ENCODE measurements at regions not wholly inside any gene's neighbourhood (a gene's known extent, or its start where the extent isn't known, plus 50 kb on each side); places are given as distances from the start of the nearest gene placed in this dataset.

- Histone ChIP-seq H3K36me3 (no peaks in the 10 kb centered on the region), H3K27me3 (no peaks in the 10 kb centered on the region), H3K9me3 (no peaks in the 10 kb centered on the region), H3K4me3 (no peak overlapping the region)
- DNase-seq, result no peak
These were observed 179.1 kb upstream of the NDST4 start for GRCh38 chr4:115292320-115293092.

DNA sequence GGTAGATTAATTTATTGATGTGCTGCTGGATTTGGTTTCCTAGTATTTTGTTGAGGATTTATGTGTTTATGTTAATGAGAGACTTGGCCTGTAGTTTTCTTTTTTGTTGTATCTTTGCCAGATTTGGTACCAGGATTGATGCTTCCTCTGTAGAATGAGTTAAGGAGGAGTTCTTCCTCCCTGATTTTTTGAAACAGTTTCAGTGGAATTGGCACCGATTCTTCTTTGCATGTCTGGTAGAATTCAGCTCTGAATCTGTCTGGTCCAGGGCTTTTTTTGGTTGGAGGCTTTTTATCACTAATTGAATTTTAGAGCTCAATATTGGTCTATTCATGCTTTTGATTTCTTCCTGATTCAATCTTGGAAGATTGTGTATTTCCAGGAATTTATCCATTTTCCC, 174.0 kb upstream of the NDST4 start:
- Histone ChIP-seq H3K36me3 (no peaks in the 10 kb centered on the region), H3K27me3 (no peaks in the 10 kb centered on the region), H3K9me3 (no peaks in the 10 kb centered on the region), H3K4me3 (no peak overlapping the region)
- DNase-seq, result no peak

- Histone ChIP-seq H3K4me3 (no peak overlapping the region), H3K9me3 (no peaks in the 10 kb centered on the region), H3K36me3 (no peaks in the 10 kb centered on the region), H3K27me3 (no peaks in the 10 kb centered on the region)
- no peak for DNase-seq
These were observed 165.9 kb upstream of the NDST4 start for GRCh38 chr4:115279330-115279729.

DNA sequence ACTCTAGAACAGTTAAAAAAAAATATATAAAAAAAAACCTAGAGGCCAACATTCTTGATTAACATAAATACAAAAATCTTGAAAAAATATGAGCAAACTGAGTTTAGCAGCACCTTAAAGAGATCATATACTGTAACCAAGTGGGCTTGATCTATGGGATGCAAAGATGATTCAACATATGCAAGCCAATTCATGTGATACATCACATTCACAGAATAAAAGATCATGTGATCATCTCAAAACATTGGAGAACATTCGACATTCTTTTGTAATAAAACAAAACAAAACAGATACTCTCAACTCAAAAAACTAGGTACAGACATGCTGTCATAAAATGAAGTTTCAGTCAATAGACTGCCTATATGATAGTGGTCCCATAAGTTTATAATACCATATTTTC, 165.4 kb upstream of the NDST4 start:
- DNase-seq, result no peak
- Histone ChIP-seq H3K9me3 (no peaks in the 10 kb centered on the region), H3K27me3 (no peaks in the 10 kb centered on the region), H3K36me3 (no peaks in the 10 kb centered on the region), H3K4me3 (no peak overlapping the region)

- Histone ChIP-seq H3K36me3 (no peaks in the 10 kb centered on the region), H3K9me3 (no peaks in the 10 kb centered on the region), H3K27me3 (no peaks in the 10 kb centered on the region), H3K4me3 (no peak overlapping the region)
- DNase-seq, result no peak
These were observed 162.2 kb upstream of the NDST4 start for GRCh38 chr4:115275615-115276014.

DNA sequence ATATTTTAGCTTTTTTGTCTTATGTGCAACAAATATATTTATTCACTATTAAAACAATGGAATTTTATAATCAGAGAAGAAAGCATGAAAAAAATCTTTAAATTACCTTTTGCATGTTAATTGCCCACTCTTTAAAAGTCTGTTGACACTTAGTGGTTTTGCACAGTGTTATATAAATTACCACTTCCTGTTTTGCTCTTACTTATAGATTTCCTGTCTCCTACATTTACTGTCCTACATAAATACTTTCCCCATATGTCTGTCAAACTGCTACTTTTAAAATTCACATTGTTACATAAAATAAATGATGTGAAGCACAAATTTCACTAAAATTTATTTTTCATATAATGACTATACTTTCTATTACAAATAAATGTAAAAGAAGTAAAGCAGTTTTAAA, 161.1 kb upstream of the NDST4 start:
- H3K27me3 ChIP-seq, result no peaks in the 10 kb centered on the region
- no peak overlapping the region for H3K4me3 ChIP-seq
- DNase-seq, result no peak
- H3K9me3 ChIP-seq, result no peaks in the 10 kb centered on the region
- H3K36me3 ChIP-seq, result no peaks in the 10 kb centered on the region

DNA sequence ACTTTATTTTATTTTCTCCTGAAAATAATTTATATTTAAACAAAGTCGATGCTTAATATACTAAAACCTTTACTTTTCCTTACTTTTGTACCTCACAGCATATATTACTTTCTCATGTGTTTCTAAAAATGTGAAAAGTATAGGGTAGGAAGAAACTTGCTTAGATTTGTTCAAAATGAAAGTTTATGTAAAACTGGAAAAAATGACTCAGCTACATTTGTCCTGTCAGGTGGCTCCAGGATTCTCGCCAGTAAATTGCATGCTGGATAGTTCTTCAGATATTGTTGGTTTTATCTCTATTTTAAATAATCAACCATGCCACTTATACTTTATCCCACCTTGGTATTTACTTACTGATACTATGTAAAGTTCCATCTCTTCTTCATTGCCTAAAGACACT, 159.2 kb upstream of the NDST4 start:
- H3K36me3 ChIP-seq, result no peaks in the 10 kb centered on the region
- H3K27me3 ChIP-seq, result no peaks in the 10 kb centered on the region
- no peaks in the 10 kb centered on the region for H3K9me3 ChIP-seq
- DNase-seq, result no peak
- H3K4me3 ChIP-seq, result no peak overlapping the region

DNA sequence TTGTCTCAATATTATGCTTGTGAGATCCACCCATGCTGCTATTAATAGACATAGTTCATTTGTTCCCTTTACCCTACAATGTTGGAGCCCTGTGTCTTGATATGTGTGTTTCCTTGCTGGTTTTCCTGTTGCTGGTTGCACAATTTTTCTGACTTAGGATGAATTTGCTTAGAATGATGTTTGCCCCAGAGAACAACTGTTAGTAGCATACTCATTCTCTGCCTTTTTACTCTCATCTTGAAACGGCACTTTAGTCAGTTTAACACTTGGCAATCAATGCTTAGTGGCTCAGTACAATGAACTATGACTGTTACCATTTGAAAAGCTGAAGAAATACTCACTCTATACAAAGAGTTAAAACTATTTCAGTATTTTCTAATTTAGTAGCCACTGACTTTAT, 158.8 kb upstream of the NDST4 start:
- no peak for DNase-seq
- Histone ChIP-seq H3K4me3 (no peak overlapping the region), H3K36me3 (no peaks in the 10 kb centered on the region), H3K9me3 (no peaks in the 10 kb centered on the region), H3K27me3 (no peaks in the 10 kb centered on the region)

DNA sequence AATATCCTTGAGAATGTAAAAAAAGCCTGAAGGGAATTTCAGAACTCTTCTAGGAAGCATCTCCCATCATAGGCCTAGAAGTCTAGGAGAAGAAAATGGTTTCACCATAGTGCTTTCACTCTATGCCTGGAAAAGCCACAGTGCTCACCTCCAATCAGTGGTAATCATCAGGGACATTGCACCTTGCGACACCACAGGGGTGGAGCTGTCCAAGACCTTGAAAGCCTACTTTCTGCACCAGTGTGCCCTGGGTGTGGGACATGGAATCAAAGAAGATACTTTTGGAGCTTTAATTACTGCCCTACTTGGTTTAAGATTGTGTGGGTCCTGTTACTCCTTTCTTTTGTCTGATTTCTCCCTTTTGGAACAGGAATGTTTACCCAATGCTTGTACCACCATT, 146.8 kb upstream of the NDST4 start:
- no peak for DNase-seq

DNA sequence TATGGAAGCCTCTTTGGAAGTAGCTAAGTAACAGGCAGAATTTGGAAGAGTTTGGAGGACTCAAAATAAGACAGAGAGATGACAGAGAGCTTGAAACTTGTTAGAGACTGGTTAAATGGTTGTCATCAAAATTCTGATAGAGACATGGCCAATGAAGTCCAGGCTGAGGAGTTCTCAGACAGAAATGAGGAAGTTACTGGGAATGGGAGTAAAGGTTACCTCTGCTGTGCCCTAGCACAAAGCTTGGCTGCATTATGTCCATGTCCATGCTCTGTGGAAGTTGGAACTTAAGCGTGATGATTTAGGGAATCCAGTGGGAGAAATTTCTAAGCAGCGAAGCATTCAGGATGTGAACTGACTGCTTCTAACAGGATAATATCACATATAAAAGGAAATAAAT, 146.2 kb upstream of the NDST4 start:
- no peak for DNase-seq
- Histone ChIP-seq H3K9me3 (no peaks in the 10 kb centered on the region), H3K27me3 (no peaks in the 10 kb centered on the region), H3K36me3 (no peaks in the 10 kb centered on the region), H3K4me3 (no peak overlapping the region)

More for the DNA sequence above, 146.8 kb upstream of the NDST4 start:
- Histone ChIP-seq H3K9me3 (no peaks in the 10 kb centered on the region), H3K27me3 (no peaks in the 10 kb centered on the region), H3K36me3 (no peaks in the 10 kb centered on the region), H3K4me3 (no peak overlapping the region)

- Histone ChIP-seq H3K9me3 (no peaks in the 10 kb centered on the region), H3K4me3 (no peak overlapping the region), H3K27me3 (no peaks in the 10 kb centered on the region), H3K36me3 (no peaks in the 10 kb centered on the region)
- DNase-seq, result no peak
These were observed 136.4 kb upstream of the NDST4 start for GRCh38 chr4:115249808-115250207.

DNA sequence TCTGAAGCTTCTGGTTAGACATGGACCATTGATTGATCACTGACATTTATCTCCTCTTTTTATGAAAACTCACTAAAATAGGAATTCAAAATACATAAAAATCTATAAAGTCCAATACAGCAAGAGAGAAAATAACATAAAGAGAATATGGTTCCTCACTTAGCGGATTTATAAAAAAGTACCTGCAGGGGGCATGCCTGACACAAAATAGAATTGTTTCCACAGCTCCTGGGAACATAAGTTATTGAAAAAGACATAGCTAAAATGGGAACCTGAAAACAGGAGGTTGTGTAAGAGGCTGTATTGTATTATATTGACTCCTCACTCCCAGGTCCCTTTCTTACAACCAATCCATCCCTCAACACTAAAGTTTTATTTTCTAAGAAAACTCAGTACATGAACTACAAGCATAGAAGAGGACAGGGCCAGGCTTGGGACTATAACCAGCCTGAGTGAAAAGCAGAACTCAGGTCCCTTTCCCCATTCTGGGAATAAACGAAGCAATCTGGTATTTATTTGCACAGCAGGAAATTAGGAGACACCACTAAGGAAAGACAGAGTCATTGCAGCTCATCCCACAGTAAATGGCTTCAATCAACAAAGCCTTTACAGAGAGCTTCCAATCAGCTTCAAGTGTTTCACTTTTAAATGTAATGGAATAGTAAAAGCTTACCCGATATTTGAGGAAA, 121.1 kb upstream of the NDST4 start:
- DNase-seq, result no peak
- Histone ChIP-seq H3K27me3 (no peaks in the 10 kb centered on the region), H3K36me3 (no peaks in the 10 kb centered on the region), H3K9me3 (no peaks in the 10 kb centered on the region), H3K4me3 (no peak overlapping the region)

DNA sequence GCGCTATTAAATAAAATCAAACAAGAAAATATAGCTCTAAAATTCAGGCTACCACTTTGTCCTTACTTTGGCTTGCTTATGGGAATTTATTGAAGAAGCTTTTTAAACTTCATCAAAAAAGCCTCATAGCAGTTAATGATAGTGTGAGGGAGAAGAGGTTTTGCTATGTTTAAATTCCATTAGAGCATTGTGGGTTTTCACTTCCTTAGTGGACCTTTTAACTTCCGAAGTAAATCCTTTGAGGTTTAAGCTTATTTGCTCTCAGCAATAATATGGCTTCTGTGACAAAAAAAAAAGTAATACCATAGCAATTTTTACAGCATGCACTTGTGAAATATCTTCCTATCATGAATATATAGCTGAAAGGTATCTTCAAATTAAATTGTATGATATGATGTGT, 120.2 kb upstream of the NDST4 start:
- no peak for DNase-seq

GRCh38 chr4:115229873-115230272, 116.5 kb upstream of the NDST4 start:
- Histone ChIP-seq H3K4me3 (no peak overlapping the region), H3K36me3 (no peaks in the 10 kb centered on the region), H3K27me3 (no peaks in the 10 kb centered on the region), H3K9me3 (no peaks in the 10 kb centered on the region)
- no peak for DNase-seq

More for the DNA sequence above, 120.2 kb upstream of the NDST4 start:
- H3K27me3 ChIP-seq, result no peaks in the 10 kb centered on the region
- no peaks in the 10 kb centered on the region for H3K9me3 ChIP-seq
- H3K36me3 ChIP-seq, result no peaks in the 10 kb centered on the region
- H3K4me3 ChIP-seq, result no peak overlapping the region

- H3K9me3 ChIP-seq, result no peaks in the 10 kb centered on the region
- H3K4me3 ChIP-seq, result no peak overlapping the region
- no peak for DNase-seq
- no peaks in the 10 kb centered on the region for H3K27me3 ChIP-seq
- no peaks in the 10 kb centered on the region for H3K36me3 ChIP-seq
These were observed 115.4 kb upstream of the NDST4 start for GRCh38 chr4:115228851-115229250.

DNA sequence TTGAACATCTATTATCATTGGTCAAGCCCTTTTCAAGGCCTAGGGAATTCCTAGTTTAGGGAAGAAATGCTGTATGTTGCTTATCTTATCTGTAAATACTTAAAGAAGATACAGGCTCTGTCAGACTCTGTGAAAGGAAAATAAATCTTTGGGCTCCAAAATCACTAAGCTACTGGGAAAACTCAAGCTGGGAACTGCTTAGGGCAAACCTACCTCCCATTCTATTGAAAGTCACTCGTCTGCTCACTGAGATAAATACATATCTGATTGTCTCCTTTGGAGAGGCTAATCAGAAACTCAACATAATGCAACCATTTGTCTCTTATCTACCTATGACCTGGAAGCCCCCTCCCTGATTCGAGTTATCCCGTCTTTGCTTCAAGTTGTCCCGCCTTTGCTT, 108.6 kb upstream of the NDST4 start:
- H3K9me3 ChIP-seq, result no peaks in the 10 kb centered on the region
- H3K27me3 ChIP-seq, result no peaks in the 10 kb centered on the region
- DNase-seq, result no peak
- no peak overlapping the region for H3K4me3 ChIP-seq
- H3K36me3 ChIP-seq, result no peaks in the 10 kb centered on the region

DNA sequence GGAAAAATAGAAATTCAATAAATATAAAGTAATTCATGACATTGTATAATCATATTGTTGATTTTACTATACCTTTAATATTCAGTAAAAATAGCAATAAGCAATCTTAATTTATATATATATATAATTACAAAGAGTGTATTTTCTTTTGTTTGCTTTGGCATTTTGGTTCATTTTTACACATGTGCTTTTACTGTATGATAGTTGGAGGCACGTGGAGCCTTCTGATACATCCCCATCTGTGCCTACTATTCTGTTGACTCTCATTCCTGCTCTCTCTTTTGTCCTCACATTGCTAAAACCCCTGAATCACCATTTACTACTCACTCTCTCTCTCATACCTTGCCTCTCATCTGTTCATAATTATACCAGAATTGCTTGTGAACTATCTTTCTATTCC, 106.4 kb upstream of the NDST4 start:
- H3K36me3 ChIP-seq, result no peaks in the 10 kb centered on the region
- DNase-seq, result no peak
- no peaks in the 10 kb centered on the region for H3K27me3 ChIP-seq
- no peaks in the 10 kb centered on the region for H3K9me3 ChIP-seq
- H3K4me3 ChIP-seq, result no peak overlapping the region

DNA sequence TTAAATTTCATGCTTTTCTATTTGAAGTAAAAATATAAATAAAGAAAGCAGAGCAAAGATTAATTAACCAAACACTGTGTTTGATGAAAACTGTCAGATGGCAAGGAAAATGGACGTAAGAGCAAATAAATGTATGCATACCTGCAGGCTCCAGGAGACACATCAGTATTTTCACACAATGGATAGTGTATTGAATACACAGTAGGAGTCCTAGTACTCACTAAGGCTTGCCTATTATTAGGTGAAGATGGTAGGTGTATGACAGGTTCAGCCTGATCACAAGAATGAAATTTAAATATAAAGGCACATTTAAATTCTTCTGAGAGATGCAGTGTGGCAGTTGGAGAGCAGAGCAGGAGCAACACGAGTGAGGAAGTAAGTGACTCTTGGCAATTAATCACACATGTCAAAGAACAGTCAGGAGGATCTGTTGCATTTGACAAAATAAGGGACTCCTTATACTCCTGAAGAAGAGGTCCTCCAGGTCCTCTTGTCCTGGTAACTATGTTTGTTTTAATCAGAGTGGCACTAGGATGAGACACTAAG, 106.0 kb upstream of the NDST4 start:
- no peaks in the 10 kb centered on the region for H3K36me3 ChIP-seq
- H3K9me3 ChIP-seq, result no peaks in the 10 kb centered on the region
- H3K27me3 ChIP-seq, result no peaks in the 10 kb centered on the region
- H3K4me3 ChIP-seq, result no peak overlapping the region
- DNase-seq, result no peak

All from MG63 (cell line).